ENCODE measurements at regions not wholly inside any gene's neighbourhood (a gene's known extent, or its start where the extent isn't known, plus 50 kb on each side); places are given as distances from the start of the nearest gene placed in this dataset.

DNA sequence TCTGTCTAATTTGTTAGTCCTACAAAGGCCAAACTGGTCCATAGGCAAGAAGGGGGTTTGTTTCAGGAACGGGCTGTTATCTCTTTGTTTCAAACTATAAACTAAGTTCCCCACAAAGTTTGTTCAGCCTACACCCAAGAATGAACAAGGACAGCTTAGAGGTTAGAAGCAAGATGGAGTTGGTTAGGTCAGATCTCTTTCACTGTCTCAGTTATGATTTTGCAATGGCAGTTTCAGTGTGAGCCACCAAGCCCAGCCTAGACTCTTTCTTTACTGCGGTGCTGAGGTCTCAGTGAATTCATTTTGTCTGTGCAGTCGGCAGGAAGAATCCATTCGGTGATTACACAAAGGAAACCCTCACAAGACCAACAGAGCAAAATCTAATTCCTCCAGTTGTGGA is 56.6 kb upstream of the ABCC4 start:
- TF ChIP-seq, protein P1, sequence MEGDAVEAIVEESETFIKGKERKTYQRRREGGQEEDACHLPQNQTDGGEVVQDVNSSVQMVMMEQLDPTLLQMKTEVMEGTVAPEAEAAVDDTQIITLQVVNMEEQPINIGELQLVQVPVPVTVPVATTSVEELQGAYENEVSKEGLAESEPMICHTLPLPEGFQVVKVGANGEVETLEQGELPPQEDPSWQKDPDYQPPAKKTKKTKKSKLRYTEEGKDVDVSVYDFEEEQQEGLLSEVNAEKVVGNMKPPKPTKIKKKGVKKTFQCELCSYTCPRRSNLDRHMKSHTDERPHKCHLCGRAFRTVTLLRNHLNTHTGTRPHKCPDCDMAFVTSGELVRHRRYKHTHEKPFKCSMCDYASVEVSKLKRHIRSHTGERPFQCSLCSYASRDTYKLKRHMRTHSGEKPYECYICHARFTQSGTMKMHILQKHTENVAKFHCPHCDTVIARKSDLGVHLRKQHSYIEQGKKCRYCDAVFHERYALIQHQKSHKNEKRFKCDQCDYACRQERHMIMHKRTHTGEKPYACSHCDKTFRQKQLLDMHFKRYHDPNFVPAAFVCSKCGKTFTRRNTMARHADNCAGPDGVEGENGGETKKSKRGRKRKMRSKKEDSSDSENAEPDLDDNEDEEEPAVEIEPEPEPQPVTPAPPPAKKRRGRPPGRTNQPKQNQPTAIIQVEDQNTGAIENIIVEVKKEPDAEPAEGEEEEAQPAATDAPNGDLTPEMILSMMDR (conservative IDR thresholded peaks at IDR 0.05; ENCODE audit: low read length): no peak
- no peak for TF ChIP-seq EZH2phosphoT487 (IDR thresholded peaks at IDR 0.05; ENCODE audit: borderline replicate concordance, low read depth, low read length)
